ENCODE measurements at regions not wholly inside any gene's neighbourhood (a gene's known extent, or its start where the extent isn't known, plus 50 kb on each side); places are given as distances from the start of the nearest gene placed in this dataset.

GRCh38 chr4:53734584-53735353, 143.5 kb upstream of the LNX1 start:
- Histone ChIP-seq H3K27me3 (ENCODE audit: control insufficient read depth, insufficient read depth, low read length) (no peaks in the 10 kb centered on the region), H3K27ac (ENCODE audit: low read length) (no peak overlapping the region), H3K36me3 (ENCODE audit: control insufficient read depth, insufficient read depth, low read length) (no peaks in the 10 kb centered on the region), H3K4me3 (ENCODE audit: low read depth in 2 of 2, low read length in 2 of 2) (no peak overlapping the region), H3K9me3 (ENCODE audit: control insufficient read depth, insufficient read depth, low read depth, low read length) (no peaks in the 10 kb centered on the region), H3K4me1 (ENCODE audit: control insufficient read depth, insufficient read depth, low read length) (no peaks in the 10 kb centered on the region)
- intact Hi-C loops (cut with micrococcal nuclease; ENCODE audit: unreplicated experiment) (no loop called here), in situ Hi-C loops (cut with HindIII; ENCODE audit: low pct_unique_long_range_greater_than_20kb, low sequenced_read_pairs) (no loop called here)
- ChIA-PET CTCF (no interaction called here), POLR2A (no interaction called here)
- DNase-seq (ENCODE audit: low read depth, low spot score) (no peak), ATAC-seq (no peak)
- no TSS peak for BruUV-seq (replicated peaks)
- TF ChIP-seq CTCF (IDR thresholded peaks at IDR 0.05) = no peak
- TF ChIP-seq REST (IDR thresholded peaks at IDR 0.05; ENCODE audit: insufficient read depth in 1 of 2, low read depth in 2 of 2, low read length in 1 of 2) = no peak
- TF ChIP-seq TCF7L2 (IDR thresholded peaks at IDR 0.05; ENCODE audit: low read depth, low read length) = no peak
- TF ChIP-seq SIN3A (IDR thresholded peaks at IDR 0.05; ENCODE audit: borderline replicate concordance, insufficient read depth, low read depth, low read length) = no peak
- no peak for TF ChIP-seq POLR2AphosphoS5 (IDR thresholded peaks at IDR 0.05; ENCODE audit: low read depth, low read length)

GRCh38 chr4:53734182-53734581, 142.9 kb upstream of the LNX1 start:
- Histone ChIP-seq H3K4me3 (ENCODE audit: low read depth in 2 of 2, low read length in 2 of 2) (no peak overlapping the region), H3K27me3 (ENCODE audit: control insufficient read depth, insufficient read depth, low read length) (no peaks in the 10 kb centered on the region), H3K9me3 (ENCODE audit: control insufficient read depth, insufficient read depth, low read depth, low read length) (no peaks in the 10 kb centered on the region), H3K27ac (ENCODE audit: low read length) (no peak overlapping the region), H3K36me3 (ENCODE audit: control insufficient read depth, insufficient read depth, low read length) (no peaks in the 10 kb centered on the region), H3K4me1 (ENCODE audit: control insufficient read depth, insufficient read depth, low read length) (no peaks in the 10 kb centered on the region)
- DNase-seq (ENCODE audit: low read depth, low spot score) = no peak
- TF ChIP-seq TCF7L2 (IDR thresholded peaks at IDR 0.05; ENCODE audit: low read depth, low read length) = no peak
- TF ChIP-seq POLR2AphosphoS5 (IDR thresholded peaks at IDR 0.05; ENCODE audit: low read depth, low read length) = no peak
- TF ChIP-seq REST (IDR thresholded peaks at IDR 0.05; ENCODE audit: insufficient read depth in 1 of 2, low read depth in 2 of 2, low read length in 1 of 2) = no peak
- no peak for TF ChIP-seq SIN3A (IDR thresholded peaks at IDR 0.05; ENCODE audit: borderline replicate concordance, insufficient read depth, low read depth, low read length)
- no peak for TF ChIP-seq CTCF (IDR thresholded peaks at IDR 0.05)
- no TSS peak for BruUV-seq (replicated peaks)
- intact Hi-C loops (cut with micrococcal nuclease; ENCODE audit: unreplicated experiment) (no loop called here), in situ Hi-C loops (cut with HindIII; ENCODE audit: low pct_unique_long_range_greater_than_20kb, low sequenced_read_pairs) (no loop called here)
- POLR2A ChIA-PET = no interaction called here
- ATAC-seq = no peak
- CTCF ChIA-PET = no interaction called here

Data from Panc1 (cell line).